ENCODE measurements at regions not wholly inside any gene's neighbourhood (a gene's known extent, or its start where the extent isn't known, plus 50 kb on each side); places are given as distances from the start of the nearest gene placed in this dataset.
"Not testable (repeated sequence)": the region's sequence is repeated elsewhere in the genome, so short reads cannot be mapped to it uniquely, and the experiment has no call there.

DNA sequence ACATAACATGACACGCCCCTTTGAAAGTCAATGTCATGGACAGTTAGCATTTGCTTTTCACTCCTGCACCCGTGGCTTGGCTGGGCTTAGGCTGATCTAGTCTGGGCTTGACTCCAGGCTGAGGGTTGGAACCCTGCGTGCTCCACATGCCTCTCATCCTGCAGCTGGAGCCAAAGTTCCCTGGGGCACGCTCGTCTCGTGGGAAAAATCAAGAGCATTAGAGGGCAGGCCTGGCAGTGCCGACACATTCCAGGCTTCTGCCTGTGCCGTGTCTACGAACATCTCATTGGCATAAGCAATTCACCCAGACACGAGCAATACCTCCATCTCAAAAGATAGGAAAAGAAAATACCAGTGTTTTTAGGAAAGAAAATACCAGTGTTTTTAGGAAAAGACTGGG lies 342.7 kb upstream of the SULF2 start:
- not testable (repeated sequence) for H3K36me3 ChIP-seq (ENCODE audit: control insufficient read depth in 1 of 2, insufficient read depth in 2 of 2, low read depth in 1 of 2, low read length in 2 of 2); H2AFZ ChIP-seq (ENCODE audit: low read depth, low read length); H3K4me1 ChIP-seq (ENCODE audit: control insufficient read depth, insufficient read depth, low read depth, low read length); H3K9ac ChIP-seq (ENCODE audit: low read length); H2BK15ac ChIP-seq (ENCODE audit: low read depth, poor library complexity, severe bottlenecking); H2BK5ac ChIP-seq (ENCODE audit: low read depth, low read length, poor library complexity, severe bottlenecking); H3K9me3 ChIP-seq (ENCODE audit: control insufficient read depth, low read length); H3K79me1 ChIP-seq (replicated peaks; ENCODE audit: low read length, poor library complexity, severe bottlenecking); H3K4me2 ChIP-seq (ENCODE audit: low read length, poor library complexity, severe bottlenecking); H3K4me3 ChIP-seq (ENCODE audit: insufficient read depth in 1 of 2, low read depth in 1 of 2, low read length in 2 of 2); H2BK120ac ChIP-seq (ENCODE audit: low read depth, low read length); H4K91ac ChIP-seq (ENCODE audit: low read length); H4K8ac ChIP-seq (ENCODE audit: low read length); H3K23ac ChIP-seq (ENCODE audit: low read length in 2 of 2); H3K18ac ChIP-seq (ENCODE audit: low read depth in 1 of 2, low read length in 2 of 2); H3K14ac ChIP-seq (ENCODE audit: low read length in 2 of 2); H2BK12ac ChIP-seq (ENCODE audit: low read length in 2 of 2); DNase-seq; H2AK5ac ChIP-seq (ENCODE audit: low read length, severe bottlenecking); H3K27ac ChIP-seq (ENCODE audit: low read length, poor library complexity, severe bottlenecking); H3K4ac ChIP-seq (ENCODE audit: low read depth in 1 of 2, low read length in 2 of 2)
- 80% methylated on average over 6 of the region's 10 CpGs for WGBS
- peaks cover 50 to 56% of the 10 kb centered on the region in 2 experiments for H3K27me3 ChIP-seq (ENCODE audit: control insufficient read depth in 1 of 2, insufficient read depth in 1 of 2, low read length in 2 of 2)

DNA sequence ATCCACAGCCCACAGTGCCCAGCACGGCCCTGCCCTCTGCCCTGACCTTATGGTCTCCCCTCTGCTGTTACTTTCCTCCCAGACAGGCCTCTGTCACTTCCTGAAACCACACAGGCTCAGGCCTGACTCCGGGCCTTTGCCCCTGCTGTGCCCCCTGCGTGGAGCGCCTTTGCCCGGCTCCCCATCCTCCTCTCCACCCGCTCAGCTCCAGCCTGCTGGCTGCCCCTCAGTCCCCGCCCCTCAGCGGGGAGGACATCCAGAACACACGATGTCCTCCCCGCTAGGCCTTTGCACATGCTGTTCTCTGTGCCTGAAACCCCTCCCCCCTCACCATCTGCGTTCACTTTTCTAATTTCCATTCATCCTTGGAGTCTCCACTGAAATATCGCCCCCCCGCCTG lies 341.9 kb upstream of the SULF2 start:
- H3K4me2 ChIP-seq (ENCODE audit: low read length, poor library complexity, severe bottlenecking); H3K79me1 ChIP-seq (replicated peaks; ENCODE audit: low read length, poor library complexity, severe bottlenecking); H4K8ac ChIP-seq (ENCODE audit: low read length); H3K4me3 ChIP-seq (ENCODE audit: insufficient read depth in 1 of 2, low read depth in 1 of 2, low read length in 2 of 2); H3K36me3 ChIP-seq (ENCODE audit: control insufficient read depth in 1 of 2, insufficient read depth in 2 of 2, low read depth in 1 of 2, low read length in 2 of 2); H3K4ac ChIP-seq (ENCODE audit: low read depth in 1 of 2, low read length in 2 of 2); H3K14ac ChIP-seq (ENCODE audit: low read length in 2 of 2); H3K18ac ChIP-seq (ENCODE audit: low read depth in 1 of 2, low read length in 2 of 2); H3K9me3 ChIP-seq (ENCODE audit: control insufficient read depth, low read length); H2BK5ac ChIP-seq (ENCODE audit: low read depth, low read length, poor library complexity, severe bottlenecking); H2AFZ ChIP-seq (ENCODE audit: low read depth, low read length); H4K91ac ChIP-seq (ENCODE audit: low read length); H3K9ac ChIP-seq (ENCODE audit: low read length); H2BK12ac ChIP-seq (ENCODE audit: low read length in 2 of 2); H2BK120ac ChIP-seq (ENCODE audit: low read depth, low read length); H3K23ac ChIP-seq (ENCODE audit: low read length in 2 of 2); H3K27ac ChIP-seq (ENCODE audit: low read length, poor library complexity, severe bottlenecking); H2BK15ac ChIP-seq (ENCODE audit: low read depth, poor library complexity, severe bottlenecking); H2AK5ac ChIP-seq (ENCODE audit: low read length, severe bottlenecking); DNase-seq; H3K4me1 ChIP-seq (ENCODE audit: control insufficient read depth, insufficient read depth, low read depth, low read length): not testable (repeated sequence)
- WGBS, result 82% methylated on average over 13 of the region's 13 CpGs
- peaks cover 50 to 56% of the 10 kb centered on the region in 2 experiments for H3K27me3 ChIP-seq (ENCODE audit: control insufficient read depth in 1 of 2, insufficient read depth in 1 of 2, low read length in 2 of 2)

- no peaks in the 10 kb centered on the region for H3K79me1 ChIP-seq (replicated peaks; ENCODE audit: low read length, poor library complexity, severe bottlenecking)
- H3K4me2 ChIP-seq (ENCODE audit: low read length, poor library complexity, severe bottlenecking), result no peak overlapping the region
- DNase-seq, result no peak
- no peak overlapping the region for H2AFZ ChIP-seq (ENCODE audit: low read depth, low read length)
- H4K8ac ChIP-seq (ENCODE audit: low read length), result no peak overlapping the region
- H3K23ac ChIP-seq (ENCODE audit: low read length in 2 of 2), result no peak overlapping the region
- no peak overlapping the region for H3K18ac ChIP-seq (ENCODE audit: low read depth in 1 of 2, low read length in 2 of 2)
- no peak overlapping the region for H3K9ac ChIP-seq (ENCODE audit: low read length)
- no peak overlapping the region for H3K4ac ChIP-seq (ENCODE audit: low read depth in 1 of 2, low read length in 2 of 2)
- WGBS, result 54% methylated on average over 7 of the region's 8 CpGs
- H2BK120ac ChIP-seq (ENCODE audit: low read depth, low read length), result no peak overlapping the region
- no peak overlapping the region for H2BK12ac ChIP-seq (ENCODE audit: low read length in 2 of 2)
- no peak overlapping the region for H3K14ac ChIP-seq (ENCODE audit: low read length in 2 of 2)
- no peaks in the 10 kb centered on the region for H3K9me3 ChIP-seq (ENCODE audit: control insufficient read depth, low read length)
- H4K91ac ChIP-seq (ENCODE audit: low read length), result no peak overlapping the region
- no peak overlapping the region for H3K4me3 ChIP-seq (ENCODE audit: insufficient read depth in 1 of 2, low read depth in 1 of 2, low read length in 2 of 2)
- peaks cover 2% of the 10 kb centered on the region for H3K4me1 ChIP-seq (ENCODE audit: control insufficient read depth, insufficient read depth, low read depth, low read length)
- H2BK15ac ChIP-seq (ENCODE audit: low read depth, poor library complexity, severe bottlenecking), result no peak overlapping the region
- peaks cover 44 to 54% of the 10 kb centered on the region in 2 experiments for H3K27me3 ChIP-seq (ENCODE audit: control insufficient read depth in 1 of 2, insufficient read depth in 1 of 2, low read length in 2 of 2)
- no peak overlapping the region for H2AK5ac ChIP-seq (ENCODE audit: low read length, severe bottlenecking)
- no peak overlapping the region for H3K27ac ChIP-seq (ENCODE audit: low read length, poor library complexity, severe bottlenecking)
- no peaks in the 10 kb centered on the region for H3K36me3 ChIP-seq (ENCODE audit: control insufficient read depth in 1 of 2, insufficient read depth in 2 of 2, low read depth in 1 of 2, low read length in 2 of 2)
- no peak overlapping the region for H2BK5ac ChIP-seq (ENCODE audit: low read depth, low read length, poor library complexity, severe bottlenecking)
Measured at GRCh38 chr20:48126227-48126740, 341.0 kb upstream of the SULF2 start.

- Histone ChIP-seq H2AK5ac (ENCODE audit: low read length, severe bottlenecking) (no peak overlapping the region), H3K18ac (ENCODE audit: low read depth in 1 of 2, low read length in 2 of 2) (no peak overlapping the region), H3K14ac (ENCODE audit: low read length in 2 of 2) (no peak overlapping the region), H2BK12ac (ENCODE audit: low read length in 2 of 2) (no peak overlapping the region), H3K23ac (ENCODE audit: low read length in 2 of 2) (no peak overlapping the region), H2AFZ (ENCODE audit: low read depth, low read length) (no peak overlapping the region), H4K91ac (ENCODE audit: low read length) (no peak overlapping the region), H4K8ac (ENCODE audit: low read length) (no peak overlapping the region), H3K27me3 (ENCODE audit: control insufficient read depth in 1 of 2, insufficient read depth in 1 of 2, low read length in 2 of 2) (peaks cover 34 to 49% of the 10 kb centered on the region in 2 experiments), H3K4me1 (ENCODE audit: control insufficient read depth, insufficient read depth, low read depth, low read length) (peaks cover 2% of the 10 kb centered on the region), H2BK120ac (ENCODE audit: low read depth, low read length) (no peak overlapping the region), H3K27ac (ENCODE audit: low read length, poor library complexity, severe bottlenecking) (no peak overlapping the region), H3K9me3 (ENCODE audit: control insufficient read depth, low read length) (no peaks in the 10 kb centered on the region), H3K9ac (ENCODE audit: low read length) (no peak overlapping the region), H3K36me3 (ENCODE audit: control insufficient read depth in 1 of 2, insufficient read depth in 2 of 2, low read depth in 1 of 2, low read length in 2 of 2) (no peaks in the 10 kb centered on the region), H2BK5ac (ENCODE audit: low read depth, low read length, poor library complexity, severe bottlenecking) (no peak overlapping the region), H3K4ac (ENCODE audit: low read depth in 1 of 2, low read length in 2 of 2) (no peak overlapping the region), H3K4me3 (ENCODE audit: insufficient read depth in 1 of 2, low read depth in 1 of 2, low read length in 2 of 2) (no peak overlapping the region), H3K79me1 (replicated peaks; ENCODE audit: low read length, poor library complexity, severe bottlenecking) (no peaks in the 10 kb centered on the region), H2BK15ac (ENCODE audit: low read depth, poor library complexity, severe bottlenecking) (no peak overlapping the region), H3K4me2 (ENCODE audit: low read length, poor library complexity, severe bottlenecking) (no peak overlapping the region)
- 69% methylated on average over 9 of the region's 9 CpGs for WGBS
- no peak for DNase-seq
Measured at GRCh38 chr20:48124960-48125359, 339.7 kb upstream of the SULF2 start.
